CD14-positive monocyte (primary cell): ENCODE measurements at regions not wholly inside any gene's neighbourhood (a gene's known extent, or its start where the extent isn't known, plus 50 kb on each side); places are given as distances from the start of the nearest gene placed in this dataset.

Experiments used
- DNase-seq, 3 donors: peaks; one replicate each; pipeline ENCODE4 v3.0.0-alpha.2; 2011 to 2022
- H2AFZ ChIP-seq: 2 replicates; pipeline ENCODE4 v1.6.0; 2012; ENCODE audit warnings: mild to moderate bottlenecking, low read depth, low read length, inconsistent platforms; ENCODE audit not compliant: insufficient read depth, poor library complexity, severe bottlenecking
- H3K27ac ChIP-seq, 2 donors: 1 replicate in 1 of 2; 2 replicates in 1 of 2; pipeline ENCODE4 v1.5.1; 2012 to 2013; ENCODE audit warnings: low read length in 2 of 2, control low read depth in 1 of 2, inconsistent platforms in 1 of 2, low read depth in 1 of 2, mild to moderate bottlenecking in 1 of 2
- H3K27me3 ChIP-seq, 2 donors: one replicate each; pipeline versions ENCODE4 v1.6.0 to v1.6.1; 2011 to 2013; ENCODE audit warnings: low read length in 2 of 2; ENCODE audit not compliant: control insufficient read depth in 2 of 2, insufficient read depth in 2 of 2
- H3K36me3 ChIP-seq, 2 donors: replicated peaks in 1 of 2; 1 replicate in 1 of 2; 2 replicates in 1 of 2; pipeline versions ENCODE4 v1.5.1 to v1.6.1; 2012 to 2013; ENCODE audit warnings: low read length in 2 of 2, control low read depth in 1 of 2, inconsistent platforms in 1 of 2, mild to moderate bottlenecking in 1 of 2; ENCODE audit not compliant: insufficient read depth in 2 of 2, control insufficient read depth in 1 of 2
- H3K4me1 ChIP-seq, 2 donors: 1 replicate in 1 of 2; 2 replicates in 1 of 2; pipeline versions ENCODE4 v1.5.1 to v1.6.1; 2012 to 2013; ENCODE audit warnings: low read length in 2 of 2, control low read depth in 1 of 2, inconsistent platforms in 1 of 2, mild to moderate bottlenecking in 1 of 2, moderate library complexity in 1 of 2; ENCODE audit not compliant: insufficient read depth in 2 of 2, control insufficient read depth in 1 of 2
- H3K4me2 ChIP-seq: replicated peaks from 2 replicates; pipeline ENCODE3; 2012; ENCODE audit warnings: low read length, moderate library complexity, mild to moderate bottlenecking; ENCODE audit not compliant: poor library complexity, severe bottlenecking; ENCODE audit errors: extremely low read depth
- H3K4me3 ChIP-seq, 3 experiments: fragments of 200-600 bp in 1 of 3; sonication (generic) in 1 of 3; replicated peaks in 1 of 3; 1 replicate in 2 of 3; 2 replicates in 1 of 3; pipeline ENCODE4 v1.5.1; 2011 to 2013; ENCODE audit warnings: low read length in 3 of 3, mild to moderate bottlenecking in 3 of 3, control low read depth in 2 of 3, low read depth in 2 of 3, inconsistent platforms in 1 of 3, moderate library complexity in 1 of 3
- H3K79me2 ChIP-seq: 2 replicates; pipeline ENCODE4 v1.6.0; 2012; ENCODE audit warnings: mild to moderate bottlenecking, control low read depth, inconsistent platforms, low read length, moderate library complexity; ENCODE audit not compliant: insufficient read depth
- H3K9ac ChIP-seq: 2 replicates; pipeline ENCODE4 v1.6.0; 2017; ENCODE audit warnings: low read length, mild to moderate bottlenecking; ENCODE audit not compliant: insufficient read depth, poor library complexity, severe bottlenecking
- H3K9me3 ChIP-seq, 2 donors: replicated peaks in 1 of 2; 1 replicate in 1 of 2; 2 replicates in 1 of 2; pipeline versions ENCODE4 v1.5.1 to v1.6.1; 2012 to 2013; ENCODE audit warnings: low read length in 2 of 2, control low read depth in 1 of 2; ENCODE audit not compliant: control insufficient read depth in 1 of 2, insufficient read depth in 1 of 2
- H4K20me1 ChIP-seq: 2 replicates; pipeline ENCODE4 v1.6.0; 2012; ENCODE audit warnings: mild to moderate bottlenecking, low read length, control low read depth, moderate library complexity; ENCODE audit not compliant: insufficient read depth
- H3K27ac Mint-ChIP-seq, 7 donors: one replicate each; pipeline ENCODE4 v1.8.0; 2020; ENCODE audit warnings: mild to moderate bottlenecking in 7 of 7, mixed read lengths in 7 of 7, moderate library complexity in 6 of 7, inconsistent platforms in 2 of 7
- H3K27me3 Mint-ChIP-seq, 3 donors: one replicate each; pipeline ENCODE4 v1.8.0; 2021 to 2022; ENCODE audit warnings: low read depth in 3 of 3, mild to moderate bottlenecking in 3 of 3, mixed read lengths in 3 of 3, moderate library complexity in 3 of 3, inconsistent platforms in 1 of 3
- H3K36me3 Mint-ChIP-seq, 2 donors: one replicate each; pipeline ENCODE4 v1.8.0; 2020; ENCODE audit warnings: mixed read lengths in 2 of 2, inconsistent platforms in 1 of 2, mild to moderate bottlenecking in 1 of 2
- H3K4me1 Mint-ChIP-seq: one replicate; pipeline ENCODE4 v1.8.0; 2020; ENCODE audit warnings: mild to moderate bottlenecking, mixed read lengths
- H3K4me3 Mint-ChIP-seq, 2 donors: one replicate each; pipeline ENCODE4 v1.8.0; 2020; ENCODE audit warnings: mild to moderate bottlenecking in 2 of 2, mixed read lengths in 2 of 2, moderate library complexity in 1 of 2
- H3K9me3 Mint-ChIP-seq, 7 donors: one replicate each; pipeline ENCODE4 v1.8.0; 2020 to 2022; ENCODE audit warnings: mixed read lengths in 7 of 7, mild to moderate bottlenecking in 6 of 7, moderate library complexity in 6 of 7, inconsistent platforms in 2 of 7
- CTCF ChIP-seq: fragments of 200-600 bp; IDR thresholded peaks from one replicate; pipeline ENCODE4 v1.8.0; 2022; ENCODE audit warnings: antibody characterized with exemption, mild to moderate bottlenecking
- WGBS: methylation state at CpG from one replicate; pipeline ENCODE4 v1.1.5; 2013; ENCODE audit warnings: missing lambda C conversion rate; ENCODE audit not compliant: insufficient coverage; 5-methylcytosine and 5-hydroxymethylcytosine counted together
- intact Hi-C, 2 donors: fragments of 100-400 bp; cut with micrococcal nuclease; formaldehyde crosslinking; loops; one replicate each; pipeline versions ENCODE4 v1.15.0 to v1.15.1; 2023

DNA sequence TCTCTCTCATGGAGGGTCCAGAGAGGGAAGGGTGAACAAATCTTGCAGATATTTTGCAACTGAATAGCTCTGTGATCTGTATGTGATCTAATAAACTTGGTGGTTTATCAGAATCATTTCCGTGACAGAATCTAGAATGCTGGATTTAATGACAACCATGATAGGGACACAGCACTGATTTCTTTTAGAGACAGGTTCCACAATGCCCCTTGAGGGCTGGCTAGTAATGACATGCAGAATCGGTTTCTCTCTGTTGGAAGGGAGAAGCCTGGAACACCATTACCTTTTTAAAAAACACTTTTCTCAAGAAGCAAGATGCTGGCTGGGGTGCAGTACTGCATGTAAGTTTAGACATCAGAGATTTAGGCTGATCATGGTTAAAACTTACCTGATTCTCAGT, 313.4 kb downstream of the CDH26 start:
- Mint-ChIP-seq H3K4me1 (no peaks in the 10 kb centered on the region), H3K27ac (no peak overlapping the region), H3K27me3 (peaks cover 0 to 2% (median 0%) of the 10 kb centered on the region in 3 donors), H3K4me3 (no peak overlapping the region), H3K9me3 (peaks cover 2 to 5% (median 4%) of the 10 kb centered on the region in 7 donors), H3K36me3 (peaks cover 6 to 10% of the 10 kb centered on the region in 2 donors)
- Histone ChIP-seq H3K4me1 (no peaks in the 10 kb centered on the region), H3K9ac (no peak overlapping the region), H3K27me3 (no peaks in the 10 kb centered on the region), H3K9me3 (no peaks in the 10 kb centered on the region), H3K4me2 (no peak overlapping the region), H3K79me2 (no peaks in the 10 kb centered on the region), H2AFZ (no peak overlapping the region), H3K27ac (no peak overlapping the region), H3K4me3 (no peak overlapping the region), H4K20me1 (no peaks in the 10 kb centered on the region), H3K36me3 (no peaks in the 10 kb centered on the region)
- WGBS = 67% methylated on average over 1 of the region's 2 CpGs
- DNase-seq = no peak
- TF ChIP-seq CTCF = peak; percentile 38
- intact Hi-C loops = no loop called here

DNA sequence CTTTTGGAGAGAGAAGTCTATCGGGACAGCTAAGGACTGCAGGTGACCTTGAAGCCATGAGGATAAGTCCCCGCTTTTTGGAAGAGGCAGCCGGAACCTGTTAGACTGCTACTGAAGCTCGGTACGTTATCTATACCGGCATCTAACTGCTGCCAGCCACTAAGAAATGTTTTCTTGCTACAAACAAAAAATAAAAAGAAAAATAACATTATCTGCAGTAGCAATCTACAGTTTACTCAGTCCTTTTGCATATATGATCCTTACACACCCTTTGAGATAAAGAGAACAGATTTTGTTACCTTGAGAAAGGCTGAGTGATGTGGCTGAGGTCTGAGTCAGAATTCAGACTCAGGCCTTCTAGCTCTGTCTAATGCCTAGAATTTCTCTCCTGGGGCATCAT, 314.6 kb downstream of the CDH26 start:
- no peak overlapping the region for H2AFZ ChIP-seq
- intact Hi-C loops = no loop called here
- Mint-ChIP-seq H3K27ac (no peak overlapping the region), H3K27me3 (peaks cover 0 to 2% (median 0%) of the 10 kb centered on the region in 3 donors), H3K4me1 (no peaks in the 10 kb centered on the region), H3K36me3 (peaks cover 0 to 10% of the 10 kb centered on the region in 2 donors), H3K9me3 (peaks cover 2 to 5% (median 3%) of the 10 kb centered on the region in 7 donors), H3K4me3 (no peak overlapping the region)
- H3K4me2 ChIP-seq = no peak overlapping the region
- H3K36me3 ChIP-seq = no peaks in the 10 kb centered on the region
- no peak overlapping the region for H3K9ac ChIP-seq
- no peaks in the 10 kb centered on the region for H4K20me1 ChIP-seq
- H3K9me3 ChIP-seq = no peaks in the 10 kb centered on the region
- H3K79me2 ChIP-seq = no peaks in the 10 kb centered on the region
- no peaks in the 10 kb centered on the region for H3K4me1 ChIP-seq
- no peak for TF ChIP-seq CTCF
- H3K27ac ChIP-seq = no peak overlapping the region
- DNase-seq = no peak
- no peaks in the 10 kb centered on the region for H3K27me3 ChIP-seq
- H3K4me3 ChIP-seq = no peak overlapping the region
- 95% methylated on average over 6 of the region's 6 CpGs for WGBS
